Tibial artery (tissue), 4 donors: ENCODE measurements at regions not wholly inside any gene's neighbourhood (a gene's known extent, or its start where the extent isn't known, plus 50 kb on each side); places are given as distances from the start of the nearest gene placed in this dataset.

Source experiments
- DNase-seq, 2 donors: peaks; one replicate each; pipeline ENCODE4 v3.0.0-alpha.2; 2019
- H3K27ac ChIP-seq, 2 donors: fragments of 200-600 bp; sonication (generic) in 1 of 2; 1 replicate in 1 of 2; 2 replicates in 1 of 2; pipeline ENCODE4 v1.5.1; 2018 to 2019; ENCODE audit warnings: mild to moderate bottlenecking in 1 of 2
- H3K27me3 ChIP-seq, 2 donors: fragments of 200-600 bp; sonication (generic) in 1 of 2; one replicate each; pipeline versions ENCODE4 v1.5.1 to v1.6.0; 2016 to 2019
- H3K36me3 ChIP-seq, 3 donors: fragments of 200-600 bp; sonication (generic) in 2 of 3; one replicate each; pipeline ENCODE4 v1.5.1; 2016 to 2019; ENCODE audit warnings: mild to moderate bottlenecking in 2 of 3
- H3K4me1 ChIP-seq, 4 donors: fragments of 200-600 bp; sonication (generic) in 2 of 4; 1 replicate in 3 of 4; 2 replicates in 1 of 4; pipeline ENCODE4 v1.5.1; 2016 to 2019
- H3K4me3 ChIP-seq, 2 donors: fragments of 200-600 bp; sonication (generic) in 1 of 2; 1 replicate in 1 of 2; 2 replicates in 1 of 2; pipeline ENCODE4 v1.5.1; 2018 to 2019; ENCODE audit warnings: mild to moderate bottlenecking in 2 of 2
- H3K9me3 ChIP-seq, 3 donors: fragments of 200-600 bp; sonication (generic) in 1 of 3; one replicate each; pipeline ENCODE4 v1.5.1; 2016 to 2019
- CTCF ChIP-seq, 2 experiments: fragments of 200-600 bp in 1 of 2; fragments of 450-650 bp in 1 of 2; IDR thresholded peaks; one replicate each; pipeline ENCODE4 v1.5.1; 2017 to 2019; ENCODE audit warnings: antibody characterized with exemption in 2 of 2, mild to moderate bottlenecking in 1 of 2, moderate library complexity in 1 of 2
- intact Hi-C: fragments of 100-400 bp; cut with DNase I; formaldehyde crosslinking; loops from one replicate; pipeline ENCODE4 v1.15.0; 2023; ENCODE audit warnings: low total_unique reads

- no peak overlapping the region for H3K27ac ChIP-seq
- no peaks in the 10 kb centered on the region for H3K4me1 ChIP-seq
- no peaks in the 10 kb centered on the region for H3K27me3 ChIP-seq
- DNase-seq, result no peak
- intact Hi-C loops, result no loop called here
- no peak for TF ChIP-seq CTCF (IDR thresholded peaks at IDR 0.05)
- H3K36me3 ChIP-seq, result no peaks in the 10 kb centered on the region
- no peaks in the 10 kb centered on the region for H3K9me3 ChIP-seq
- no peak overlapping the region for H3K4me3 ChIP-seq
Observed at GRCh38 chr4:16310606-16311005, 84.3 kb upstream of the TAPT1 start.

- TF ChIP-seq CTCF (IDR thresholded peaks at IDR 0.05), result no peak
- Histone ChIP-seq H3K4me1 (no peaks in the 10 kb centered on the region), H3K27ac (no peak overlapping the region), H3K4me3 (no peak overlapping the region), H3K9me3 (no peaks in the 10 kb centered on the region), H3K27me3 (no peaks in the 10 kb centered on the region), H3K36me3 (no peaks in the 10 kb centered on the region)
- intact Hi-C loops, result no loop called here
- no peak for DNase-seq
Observed at GRCh38 chr4:16302648-16303047, 76.4 kb upstream of the TAPT1 start.

- H3K27me3 ChIP-seq, result no peaks in the 10 kb centered on the region
- intact Hi-C loops, result loop anchor here (10.0 kb wide), 1 partner anchor 1178 kb away; no protein-coding TSS in a partner anchor
- no peak for DNase-seq
- no peak overlapping the region for H3K4me3 ChIP-seq
- no peak for TF ChIP-seq CTCF (IDR thresholded peaks at IDR 0.05)
- H3K4me1 ChIP-seq, result no peaks in the 10 kb centered on the region
- H3K36me3 ChIP-seq, result no peaks in the 10 kb centered on the region
- H3K27ac ChIP-seq, result no peak overlapping the region
- peaks cover 0 to 2% (median 0%) of the 10 kb centered on the region in 3 donors for H3K9me3 ChIP-seq
Observed at GRCh38 chr4:16297003-16297402, 70.7 kb upstream of the TAPT1 start.

- TF ChIP-seq CTCF (IDR thresholded peaks at IDR 0.05), result no peak
- Histone ChIP-seq H3K9me3 (peaks cover 0 to 2% (median 0%) of the 10 kb centered on the region in 3 donors), H3K27me3 (peaks cover 0 to 1% of the 10 kb centered on the region in 2 donors), H3K27ac (no peak overlapping the region), H3K4me3 (no peak overlapping the region), H3K36me3 (no peaks in the 10 kb centered on the region), H3K4me1 (peaks cover 0 to 4% (median 0%) of the 10 kb centered on the region in 4 donors)
- intact Hi-C loops, result loop anchor here (10.0 kb wide), 1 partner anchor 1180 kb away; no protein-coding TSS in a partner anchor
- no peak for DNase-seq
Observed at GRCh38 chr4:16294455-16294854, 68.2 kb upstream of the TAPT1 start.

GRCh38 chr4:16293210-16293838 is 67.1 kb upstream of the TAPT1 start:
- intact Hi-C loops, result loop anchor here (10.0 kb wide), 1 partner anchor 1181 kb away; no protein-coding TSS in a partner anchor

More at GRCh38 chr4:16293210-16293838, 67.1 kb upstream of the TAPT1 start:
- Histone ChIP-seq H3K36me3 (no peaks in the 10 kb centered on the region), H3K4me3 (no peak overlapping the region), H3K27me3 (peaks cover 0 to 9% of the 10 kb centered on the region in 2 donors), H3K27ac (no peak overlapping the region), H3K9me3 (peaks cover 0 to 2% (median 0%) of the 10 kb centered on the region in 3 donors), H3K4me1 (peaks cover 0 to 4% (median 0%) of the 10 kb centered on the region in 4 donors)
- no peak for TF ChIP-seq CTCF (IDR thresholded peaks at IDR 0.05)
- no peak for DNase-seq
